GM18861 (cell line): ENCODE measurements at regions not wholly inside any gene's neighbourhood (a gene's known extent, or its start where the extent isn't known, plus 50 kb on each side); places are given as distances from the start of the nearest gene placed in this dataset.

Experiments used
- ATAC-seq: cut with Tn5 transposase; IDR thresholded peaks from one replicate; pipeline ENCODE4 v1.9.1; 2021; ENCODE audit not compliant: unreplicated experiment

GRCh38 chr13:22047082-22047784 lies 376.4 kb downstream of the FGF9 start:
- no peak for ATAC-seq

GRCh38 chr13:22047785-22048104 lies 376.9 kb downstream of the FGF9 start:
- no peak for ATAC-seq

GRCh38 chr13:22049384-22049783 lies 378.5 kb downstream of the FGF9 start:
- no peak for ATAC-seq

GRCh38 chr13:22050951-22051563 lies 380.2 kb downstream of the FGF9 start:
- ATAC-seq = no peak

GRCh38 chr13:22053053-22053452 lies 382.2 kb downstream of the FGF9 start:
- no peak for ATAC-seq

GRCh38 chr13:22055259-22055658 lies 384.4 kb downstream of the FGF9 start:
- ATAC-seq = no peak

GRCh38 chr13:22060187-22060586 lies 389.3 kb downstream of the FGF9 start:
- ATAC-seq = no peak

GRCh38 chr13:22061371-22061805 lies 390.5 kb downstream of the FGF9 start:
- peak; percentile 29 for ATAC-seq

GRCh38 chr13:22061806-22062391 lies 391.0 kb downstream of the FGF9 start:
- ATAC-seq = peak; percentile 71

GRCh38 chr13:22062478-22063205 lies 391.8 kb downstream of the FGF9 start:
- no peak for ATAC-seq

- no peak for ATAC-seq
These were observed 392.7 kb downstream of the FGF9 start for GRCh38 chr13:22063416-22064124.

- no peak for ATAC-seq
These were observed 394.2 kb downstream of the FGF9 start for GRCh38 chr13:22064854-22065620.

GRCh38 chr13:22073718-22074117 lies 402.8 kb downstream of the FGF9 start:
- ATAC-seq = peak; percentile 41

GRCh38 chr13:22074403-22074802 lies 403.5 kb downstream of the FGF9 start:
- ATAC-seq = no peak

GRCh38 chr13:22076658-22077057 lies 405.8 kb downstream of the FGF9 start:
- peak; percentile 47 for ATAC-seq

GRCh38 chr13:22077205-22077683 lies 406.4 kb downstream of the FGF9 start:
- ATAC-seq = no peak

GRCh38 chr13:22077764-22078163 lies 406.9 kb downstream of the FGF9 start:
- no peak for ATAC-seq

- ATAC-seq = no peak
These were observed 409.1 kb downstream of the FGF9 start for GRCh38 chr13:22079961-22080360.

GRCh38 chr13:22080832-22081231 lies 410.0 kb downstream of the FGF9 start:
- ATAC-seq = no peak

- no peak for ATAC-seq
These were observed 410.6 kb downstream of the FGF9 start for GRCh38 chr13:22081430-22081829.
